ENCODE measurements at regions not wholly inside any gene's neighbourhood (a gene's known extent, or its start where the extent isn't known, plus 50 kb on each side); places are given as distances from the start of the nearest gene placed in this dataset.

DNA sequence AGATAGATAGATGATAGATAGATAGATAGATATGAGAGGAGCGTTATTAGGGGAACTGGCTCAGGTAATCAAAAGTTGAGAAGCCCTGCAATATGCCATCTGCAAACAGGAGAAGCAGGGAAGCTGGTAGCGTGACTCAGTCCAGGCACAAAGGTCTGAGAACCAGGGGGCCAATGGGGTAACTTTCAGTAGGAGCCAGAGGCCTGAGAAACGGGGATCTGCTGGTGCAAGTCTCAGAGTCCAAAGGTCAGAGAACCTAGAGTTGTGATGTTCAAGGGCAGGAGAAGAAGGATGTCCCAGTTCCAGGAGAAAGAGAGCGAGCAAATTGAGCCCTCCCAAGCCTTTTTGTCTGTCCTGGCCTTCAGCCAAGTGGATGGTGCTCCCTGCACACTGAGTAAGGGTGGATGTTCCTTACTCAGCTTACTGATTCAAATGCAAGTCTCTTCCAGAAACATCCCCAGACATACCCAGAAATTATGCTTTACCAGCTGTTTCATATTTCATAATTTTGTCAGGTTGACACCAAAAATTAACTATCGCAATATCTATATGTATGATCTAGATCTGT, 52.5 kb upstream of the SLC22A11 start:
- no peak for DNase-seq (ENCODE audit: low read depth, low spot score)
- CTCF ChIA-PET: interaction anchor here (1.2 kb wide), 1 partner anchor 146 kb away, joined by 3 read pairs; no protein-coding TSS in a partner anchor

DNA sequence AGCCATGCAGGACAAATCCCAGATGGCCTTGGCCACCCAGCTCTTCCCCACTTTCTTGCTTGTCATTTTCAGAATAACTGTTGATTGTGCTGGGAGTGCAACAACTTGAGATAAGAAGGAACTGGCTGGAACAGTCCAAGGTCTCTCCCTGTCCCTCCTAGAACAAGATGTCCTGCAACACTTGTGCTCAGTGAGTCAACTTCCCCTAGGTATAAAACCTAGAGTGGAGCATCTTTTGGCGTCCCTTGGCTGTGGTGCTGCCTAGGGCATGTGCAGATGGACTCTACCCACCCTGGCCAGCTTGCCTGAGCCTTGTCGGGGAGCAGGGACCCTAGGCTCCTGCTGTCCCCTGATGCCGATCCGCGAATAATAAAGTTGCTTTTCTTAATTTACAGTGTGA, 50.7 kb upstream of the SLC22A11 start:
- in situ Hi-C loops (cut with MboI) (no loop called here), intact Hi-C loops (cut with micrococcal nuclease; ENCODE audit: unreplicated experiment) (no loop called here)
- no peaks in the 10 kb centered on the region; the same call in 2 of the 3 replicates for H3K9me3 ChIP-seq (replicated peaks; ENCODE audit: control insufficient read depth, insufficient read depth, low read length)
- FAIRE-seq (no peak), ATAC-seq (no peak), DNase-seq (ENCODE audit: low read depth, low spot score) (no peak)
- no peaks in the 10 kb centered on the region for H3K79me2 ChIP-seq (ENCODE audit: control insufficient read depth, insufficient read depth, low read length)
- no peak overlapping the region for H3K4me2 ChIP-seq (ENCODE audit: control insufficient read depth, insufficient read depth)
- no peak overlapping the region for H2AFZ ChIP-seq (ENCODE audit: control insufficient read depth, low read depth, low read length)
- POLR2A ChIA-PET: no interaction called here
- SMC1A ChIA-PET (ENCODE audit: uncharacterized antibody, unreplicated experiment): no interaction called here
- H3K9ac ChIP-seq (ENCODE audit: control insufficient read depth, insufficient read depth, low read length): no peak overlapping the region
- RAD21 ChIA-PET (ENCODE audit: unreplicated experiment): no interaction called here
- H3K36me3 ChIP-seq (ENCODE audit: control insufficient read depth in 2 of 2, insufficient read depth in 2 of 2, low read length in 1 of 2): no peaks in the 10 kb centered on the region
- H3K4me3 ChIP-seq: no peak overlapping the region
- H3K27ac ChIP-seq (ENCODE audit: control insufficient read depth, insufficient read depth): no peak overlapping the region
- CTCF ChIA-PET: no interaction called here
- no peaks in the 10 kb centered on the region for H4K20me1 ChIP-seq (ENCODE audit: control insufficient read depth, insufficient read depth)
- no peaks in the 10 kb centered on the region for H3K4me1 ChIP-seq (ENCODE audit: control insufficient read depth, insufficient read depth, low read length)
- H3K27me3 ChIP-seq (replicated peaks in 1 of 2; ENCODE audit: control insufficient read depth in 2 of 2, insufficient read depth in 2 of 2, low read length in 1 of 2): no peaks in the 10 kb centered on the region; a peak in 1 of 4 replicates
- WGBS (ENCODE audit: insufficient coverage, insufficient replicate concordance, low lambda C conversion rate, missing lambda C conversion rate): 58% methylated on average over 5 of the region's 5 CpGs
- BruUV-seq (replicated peaks): no TSS peak
- no peak for TF ChIP-seq CREB1 (IDR thresholded peaks at IDR 0.05; ENCODE audit: low read depth)
- no peak for TF ChIP-seq CREM (IDR thresholded peaks at IDR 0.05; ENCODE audit: low read depth)
- TF ChIP-seq TCF7 (IDR thresholded peaks at IDR 0.05; ENCODE audit: borderline replicate concordance): no peak
- no peak for TF ChIP-seq EED (IDR thresholded peaks at IDR 0.05; ENCODE audit: low read depth)
- no peak for TF ChIP-seq SMC3 (IDR thresholded peaks at IDR 0.05; ENCODE audit: borderline replicate concordance, low read length)
- TF ChIP-seq ZSCAN29 (IDR thresholded peaks at IDR 0.05): no peak
- TF ChIP-seq TAF1 (IDR thresholded peaks at IDR 0.05; ENCODE audit: borderline replicate concordance, low read depth, low read length): no peak
- no peak for TF ChIP-seq NR2F1 (conservative IDR thresholded peaks at IDR 0.05)
- TF ChIP-seq YY1 (IDR thresholded peaks at IDR 0.05; ENCODE audit: low read depth, low read length): no peak
- no peak for TF ChIP-seq SREBF2 (IDR thresholded peaks at IDR 0.05; ENCODE audit: low read length)
- no peak for TF ChIP-seq TARDBP (IDR thresholded peaks at IDR 0.05; ENCODE audit: borderline replicate concordance)
- TF ChIP-seq KDM1A (IDR thresholded peaks at IDR 0.05; ENCODE audit: borderline replicate concordance): no peak
- TF ChIP-seq NBN (IDR thresholded peaks at IDR 0.05): no peak

More for the DNA sequence above, 52.5 kb upstream of the SLC22A11 start:
- no peak overlapping the region for H2AFZ ChIP-seq (ENCODE audit: control insufficient read depth, low read depth, low read length)
- ATAC-seq (no peak), FAIRE-seq (no peak)
- in situ Hi-C loops (cut with MboI) (no loop called here), intact Hi-C loops (cut with micrococcal nuclease; ENCODE audit: unreplicated experiment) (no loop called here)
- RAD21 ChIA-PET (ENCODE audit: unreplicated experiment): no interaction called here
- WGBS (ENCODE audit: insufficient coverage, insufficient replicate concordance, low lambda C conversion rate, missing lambda C conversion rate): 24% methylated on average over 5 of the region's 5 CpGs
- H3K4me1 ChIP-seq (ENCODE audit: control insufficient read depth, insufficient read depth, low read length): no peaks in the 10 kb centered on the region
- no peaks in the 10 kb centered on the region for H3K79me2 ChIP-seq (ENCODE audit: control insufficient read depth, insufficient read depth, low read length)
- no peaks in the 10 kb centered on the region for H3K36me3 ChIP-seq (ENCODE audit: control insufficient read depth in 2 of 2, insufficient read depth in 2 of 2, low read length in 1 of 2)
- H3K27me3 ChIP-seq (replicated peaks in 1 of 2; ENCODE audit: control insufficient read depth in 2 of 2, insufficient read depth in 2 of 2, low read length in 1 of 2): no peaks in the 10 kb centered on the region; a peak in 1 of 4 replicates
- no peak overlapping the region for H3K4me3 ChIP-seq
- H3K4me2 ChIP-seq (ENCODE audit: control insufficient read depth, insufficient read depth): no peak overlapping the region
- H3K27ac ChIP-seq (ENCODE audit: control insufficient read depth, insufficient read depth): no peak overlapping the region
- TF ChIP-seq MEF2B (IDR thresholded peaks at IDR 0.05; ENCODE audit: partially characterized antibody, poor library complexity, severe bottlenecking): no peak
- no peak for TF ChIP-seq RAD51 (IDR thresholded peaks at IDR 0.05)
- no peak for TF ChIP-seq BRCA1 (IDR thresholded peaks at IDR 0.05; ENCODE audit: low read depth, low read length)
- no peak for TF ChIP-seq NRF1 (conservative IDR thresholded peaks at IDR 0.05; ENCODE audit: low read depth, low read length)
- TF ChIP-seq DPF2 (IDR thresholded peaks at IDR 0.05): no peak
- TF ChIP-seq, protein P1, sequence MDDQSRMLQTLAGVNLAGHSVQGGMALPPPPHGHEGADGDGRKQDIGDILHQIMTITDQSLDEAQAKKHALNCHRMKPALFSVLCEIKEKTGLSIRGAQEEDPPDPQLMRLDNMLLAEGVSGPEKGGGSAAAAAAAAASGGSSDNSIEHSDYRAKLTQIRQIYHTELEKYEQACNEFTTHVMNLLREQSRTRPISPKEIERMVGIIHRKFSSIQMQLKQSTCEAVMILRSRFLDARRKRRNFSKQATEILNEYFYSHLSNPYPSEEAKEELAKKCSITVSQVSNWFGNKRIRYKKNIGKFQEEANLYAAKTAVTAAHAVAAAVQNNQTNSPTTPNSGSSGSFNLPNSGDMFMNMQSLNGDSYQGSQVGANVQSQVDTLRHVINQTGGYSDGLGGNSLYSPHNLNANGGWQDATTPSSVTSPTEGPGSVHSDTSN (IDR thresholded peaks at IDR 0.05; ENCODE audit: insufficient replicate concordance, low read depth, low read length): no peak
- no peak for TF ChIP-seq HCFC1 (IDR thresholded peaks at IDR 0.05; ENCODE audit: low read length)
- TF ChIP-seq FOS (IDR thresholded peaks at IDR 0.05; ENCODE audit: borderline replicate concordance, extremely low read depth, insufficient read length): no peak
- no peak for TF ChIP-seq ASH2L (IDR thresholded peaks at IDR 0.05; ENCODE audit: borderline replicate concordance, low read depth)
- POLR2A ChIA-PET: no interaction called here
- no peaks in the 10 kb centered on the region for H4K20me1 ChIP-seq (ENCODE audit: control insufficient read depth, insufficient read depth)
- SMC1A ChIA-PET (ENCODE audit: uncharacterized antibody, unreplicated experiment): no interaction called here
- BruUV-seq (replicated peaks): no TSS peak
- no peak overlapping the region for H3K9ac ChIP-seq (ENCODE audit: control insufficient read depth, insufficient read depth, low read length)
- no peaks in the 10 kb centered on the region; the same call in 2 of the 3 replicates for H3K9me3 ChIP-seq (replicated peaks; ENCODE audit: control insufficient read depth, insufficient read depth, low read length)

Measured in GM12878 (cell line).